ENCODE measurements at regions not wholly inside any gene's neighbourhood (a gene's known extent, or its start where the extent isn't known, plus 50 kb on each side); places are given as distances from the start of the nearest gene placed in this dataset.

DNA sequence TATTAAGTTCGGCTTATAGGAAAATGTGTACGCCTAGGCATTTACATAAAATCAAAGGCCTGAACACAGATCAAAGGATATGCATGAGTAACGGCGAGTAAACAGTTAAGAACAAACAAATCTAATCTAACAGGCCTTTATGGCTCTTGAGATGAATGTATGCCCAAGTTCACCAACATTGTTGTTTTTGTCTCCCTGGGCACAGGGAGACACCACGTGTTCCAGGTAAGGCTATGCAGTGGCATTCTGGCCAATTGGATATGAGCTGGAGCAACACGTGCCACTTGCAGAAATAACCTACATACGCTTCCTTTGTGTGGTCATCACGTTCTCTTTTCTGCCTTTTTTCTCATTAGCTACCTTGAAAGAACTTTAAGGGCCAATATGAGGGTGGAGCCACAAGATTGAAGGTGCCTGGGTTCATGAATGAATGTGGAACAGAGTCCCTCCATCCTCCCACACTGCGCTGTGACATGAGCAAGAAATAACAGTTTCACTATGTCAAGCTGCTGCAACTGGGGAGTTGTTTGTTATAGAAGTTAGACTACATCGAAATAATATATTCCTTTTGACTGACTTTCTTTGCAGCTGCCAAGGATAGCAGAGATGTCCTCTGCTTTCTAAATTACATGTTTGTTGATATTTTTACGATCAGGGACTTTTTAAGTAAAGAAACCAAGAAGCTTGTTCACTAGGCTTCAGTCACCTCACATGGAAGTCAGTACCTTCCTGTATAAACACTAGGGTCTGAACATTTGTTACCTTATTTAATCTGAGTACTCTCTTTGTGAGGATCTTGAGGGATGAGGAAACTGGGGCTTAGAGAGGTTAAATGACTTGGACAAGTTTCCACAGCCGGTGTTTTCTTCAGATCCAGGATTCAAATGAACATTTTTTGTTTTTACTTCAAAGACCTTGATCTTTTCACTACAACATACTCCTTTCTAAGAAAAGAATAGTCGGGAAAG, 427.5 kb upstream of the TBL1XR1 start:
- TF ChIP-seq, protein P1, sequence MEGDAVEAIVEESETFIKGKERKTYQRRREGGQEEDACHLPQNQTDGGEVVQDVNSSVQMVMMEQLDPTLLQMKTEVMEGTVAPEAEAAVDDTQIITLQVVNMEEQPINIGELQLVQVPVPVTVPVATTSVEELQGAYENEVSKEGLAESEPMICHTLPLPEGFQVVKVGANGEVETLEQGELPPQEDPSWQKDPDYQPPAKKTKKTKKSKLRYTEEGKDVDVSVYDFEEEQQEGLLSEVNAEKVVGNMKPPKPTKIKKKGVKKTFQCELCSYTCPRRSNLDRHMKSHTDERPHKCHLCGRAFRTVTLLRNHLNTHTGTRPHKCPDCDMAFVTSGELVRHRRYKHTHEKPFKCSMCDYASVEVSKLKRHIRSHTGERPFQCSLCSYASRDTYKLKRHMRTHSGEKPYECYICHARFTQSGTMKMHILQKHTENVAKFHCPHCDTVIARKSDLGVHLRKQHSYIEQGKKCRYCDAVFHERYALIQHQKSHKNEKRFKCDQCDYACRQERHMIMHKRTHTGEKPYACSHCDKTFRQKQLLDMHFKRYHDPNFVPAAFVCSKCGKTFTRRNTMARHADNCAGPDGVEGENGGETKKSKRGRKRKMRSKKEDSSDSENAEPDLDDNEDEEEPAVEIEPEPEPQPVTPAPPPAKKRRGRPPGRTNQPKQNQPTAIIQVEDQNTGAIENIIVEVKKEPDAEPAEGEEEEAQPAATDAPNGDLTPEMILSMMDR (conservative IDR thresholded peaks at IDR 0.05), result peak; percentile 23
- TF ChIP-seq ZFX (IDR thresholded peaks at IDR 0.05), result no peak

Data from C4-2B (cell line).